ENCODE measurements at regions not wholly inside any gene's neighbourhood (a gene's known extent, or its start where the extent isn't known, plus 50 kb on each side); places are given as distances from the start of the nearest gene placed in this dataset.

GRCh38 chr9:108016446-108016845 is 526.9 kb upstream of the KLF4 start:
- TF ChIP-seq CTCF (IDR thresholded peaks at IDR 0.05), result no peak

GRCh38 chr9:108015690-108016089 is 526.1 kb upstream of the KLF4 start:
- no peak for TF ChIP-seq CTCF (IDR thresholded peaks at IDR 0.05)

DNA sequence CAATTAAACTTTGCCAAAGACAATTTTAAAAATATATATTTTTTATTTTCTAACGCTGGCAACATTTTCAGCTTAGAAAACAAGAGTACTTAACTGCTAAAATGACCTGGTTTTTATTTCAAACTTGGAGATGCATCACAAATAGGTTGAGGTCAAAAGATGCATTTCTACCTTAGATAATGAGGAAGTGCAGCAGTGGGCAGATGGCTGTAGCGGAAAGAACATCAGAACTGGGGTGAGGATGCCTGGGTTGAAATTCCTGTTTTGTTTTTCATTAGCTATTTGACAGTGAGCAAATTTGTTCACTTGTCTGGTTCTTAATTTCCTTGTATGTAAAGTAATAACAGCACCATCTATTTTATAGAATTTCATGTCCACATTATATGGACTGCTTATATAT is 524.8 kb upstream of the KLF4 start:
- no peak for TF ChIP-seq CTCF (IDR thresholded peaks at IDR 0.05)

DNA sequence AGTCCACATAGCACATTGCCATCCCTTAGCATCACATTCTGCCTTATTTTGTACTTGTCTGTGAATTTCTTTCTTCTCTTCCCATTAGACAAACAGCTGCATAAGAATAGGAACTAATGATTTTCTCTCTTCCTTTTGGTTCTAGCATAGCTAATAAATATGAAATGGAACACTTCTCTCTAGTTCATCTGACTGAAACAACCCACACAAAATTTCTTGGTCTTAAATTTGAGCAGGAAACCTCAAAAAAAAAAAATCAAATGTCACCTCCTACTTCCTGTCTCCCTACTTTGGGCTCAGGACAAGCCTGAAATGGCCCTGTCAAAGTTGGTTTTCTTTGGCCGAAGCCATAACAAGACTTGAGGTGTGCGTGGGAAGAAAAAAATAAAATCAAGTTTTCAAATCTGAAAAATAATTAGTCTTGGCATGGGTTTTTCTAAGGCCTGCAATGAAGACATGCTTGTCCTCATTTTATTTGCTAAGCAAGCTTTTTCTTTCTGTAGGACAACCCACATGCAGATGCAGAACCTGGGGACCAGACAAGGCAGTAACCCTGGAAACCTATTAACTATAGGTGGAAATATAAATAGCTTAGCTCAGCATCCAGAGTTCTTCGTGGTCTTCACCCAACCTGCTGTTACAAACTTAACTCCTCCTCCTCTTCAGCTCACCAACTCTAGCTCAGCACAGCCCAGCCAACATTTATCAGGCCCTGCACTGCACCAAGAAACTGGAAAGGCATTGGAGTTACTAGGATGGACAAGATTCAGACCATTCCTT is 523.5 kb upstream of the KLF4 start:
- no peak for TF ChIP-seq CTCF (IDR thresholded peaks at IDR 0.05)

GRCh38 chr9:108012405-108012804 is 522.8 kb upstream of the KLF4 start:
- no peak for TF ChIP-seq CTCF (IDR thresholded peaks at IDR 0.05)

- no peak for TF ChIP-seq CTCF (IDR thresholded peaks at IDR 0.05)
Measured at GRCh38 chr9:108003526-108003925, 514.0 kb upstream of the KLF4 start.

- TF ChIP-seq CTCF (IDR thresholded peaks at IDR 0.05), result no peak
Measured at GRCh38 chr9:108002371-108002956, 512.9 kb upstream of the KLF4 start.

Data from LNCAP (cell line).